Keratinocyte (primary cell): ENCODE measurements at regions not wholly inside any gene's neighbourhood (a gene's known extent, or its start where the extent isn't known, plus 50 kb on each side); places are given as distances from the start of the nearest gene placed in this dataset.

ENCODE experiments used
- DNase-seq: peaks from one replicate; pipeline ENCODE4 v3.0.0-alpha.2; 2011; ENCODE audit warnings: low read depth, missing footprints, low spot score
- FAIRE-seq: peaks from 2 replicates; lab custom pipeline; 2011; peaks lifted over from hg19 to GRCh38; lab: Jason Lieb, UNC
- H2AFZ ChIP-seq: 2 replicates; pipeline ENCODE4 v1.6.0; 2012; ENCODE audit warnings: low read length, control low read depth, inconsistent platforms; ENCODE audit not compliant: control insufficient read depth
- H3K27ac ChIP-seq: 2 replicates; pipeline ENCODE4 v1.5.1; 2011; ENCODE audit warnings: low read length; ENCODE audit not compliant: control insufficient read depth, insufficient read depth
- H3K27me3 ChIP-seq: 3 replicates; pipeline ENCODE4 v1.6.0; 2011; ENCODE audit warnings: low read length; ENCODE audit not compliant: control insufficient read depth, insufficient read depth; ENCODE audit errors: extremely low read depth
- H3K36me3 ChIP-seq, 2 experiments: 2 replicates in 1 of 2; 3 replicates in 1 of 2; pipeline ENCODE4 v1.5.1; 2011; ENCODE audit warnings: low read length in 2 of 2, mild to moderate bottlenecking in 1 of 2; ENCODE audit not compliant: control insufficient read depth in 2 of 2, insufficient read depth in 2 of 2; ENCODE audit errors: extremely low read depth in 1 of 2
- H3K4me1 ChIP-seq: 3 replicates; pipeline ENCODE4 v1.5.1; 2011; ENCODE audit warnings: low read length; ENCODE audit not compliant: control insufficient read depth, insufficient read depth; ENCODE audit errors: extremely low read depth
- H3K4me2 ChIP-seq: 3 replicates; pipeline ENCODE4 v1.6.0; 2011; ENCODE audit warnings: low read depth, low read length; ENCODE audit not compliant: control insufficient read depth, insufficient read depth; ENCODE audit errors: extremely low read depth
- H3K4me3 ChIP-seq, 3 experiments: fragments of 200-600 bp in 1 of 3; sonication (generic) in 1 of 3; 2 replicates in 2 of 3; 3 replicates in 1 of 3; pipeline ENCODE4 v1.5.1; 2011 to 2016; ENCODE audit warnings: low read length in 3 of 3, mild to moderate bottlenecking in 3 of 3, control low read depth in 2 of 3, inconsistent platforms in 1 of 3, low read depth in 1 of 3, mixed read lengths in 1 of 3, mixed run types in 1 of 3, moderate library complexity in 1 of 3; ENCODE audit not compliant: control insufficient read depth in 2 of 3, insufficient read depth in 2 of 3; ENCODE audit errors: extremely low read depth in 1 of 3
- H3K79me2 ChIP-seq: 2 replicates; pipeline ENCODE4 v1.6.0; 2012; ENCODE audit warnings: low read length; ENCODE audit not compliant: control insufficient read depth, insufficient read depth
- H3K9ac ChIP-seq: 3 replicates; pipeline ENCODE4 v1.6.0; 2011; ENCODE audit warnings: low read length; ENCODE audit not compliant: control insufficient read depth, insufficient read depth; ENCODE audit errors: extremely low read depth
- H3K9me1 ChIP-seq: 3 replicates; pipeline ENCODE4 v1.6.0; 2011; ENCODE audit warnings: low read length; ENCODE audit not compliant: control insufficient read depth, insufficient read depth; ENCODE audit errors: extremely low read depth
- H3K9me3 ChIP-seq: 2 replicates; pipeline ENCODE4 v1.5.1; 2012; ENCODE audit warnings: low read depth, low read length; ENCODE audit not compliant: control insufficient read depth
- H4K20me1 ChIP-seq: 3 replicates; pipeline ENCODE4 v1.6.0; 2011; ENCODE audit warnings: low read length; ENCODE audit not compliant: control insufficient read depth, insufficient read depth; ENCODE audit errors: extremely low read depth
- EZH2 ChIP-seq: IDR thresholded peaks from one replicate; pipeline ENCODE4 v1.6.1; 2012; ENCODE audit warnings: inconsistent platforms, mild to moderate bottlenecking, low read length, moderate library complexity
- dilution Hi-C: fragments of 300-500 bp; cut with MboI; formaldehyde crosslinking; loops from one replicate; pipeline ENCODE4 v1.7.0; 2020; ENCODE audit warnings: low sequenced_read_pairs; ENCODE audit not compliant: extremely low pct_ligation_motif_present
- TF ChIP-seq, protein P1 (sequence below), 3 experiments: IDR thresholded peaks in 1 of 3; conservative IDR thresholded peaks in 1 of 3; optimal IDR thresholded peaks in 1 of 3; 2 replicates in 2 of 3; 3 replicates in 1 of 3; pipeline versions ENCODE3 to v1.5.1; 2011; ENCODE audit warnings: low read length in 3 of 3, mild to moderate bottlenecking in 3 of 3, moderate library complexity in 2 of 3, control low read depth in 1 of 3, inconsistent platforms in 1 of 3; ENCODE audit not compliant: insufficient read depth in 2 of 3; ENCODE audit errors: extremely low read depth in 1 of 3

DNA sequence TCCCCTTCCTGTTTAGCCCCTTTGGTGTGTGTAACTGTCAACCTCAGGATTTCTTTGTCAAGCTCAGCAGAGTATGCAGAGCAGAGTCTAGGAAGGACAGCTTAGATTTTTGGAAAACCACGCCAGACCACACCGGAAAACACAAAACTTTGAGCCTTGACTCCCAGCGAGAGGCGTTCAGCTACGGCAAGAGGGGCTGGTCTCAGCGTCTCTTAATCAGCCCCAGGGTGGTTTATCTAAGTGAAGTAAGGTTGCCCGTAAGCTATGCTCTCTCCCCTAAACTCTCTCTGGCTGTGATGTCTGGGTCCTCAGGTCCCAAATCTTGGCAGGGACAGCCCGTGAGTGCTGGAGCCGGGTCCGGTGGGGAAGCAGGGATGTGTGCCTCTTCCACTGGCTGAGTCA, 230.9 kb downstream of the KLF6 start:
- FAIRE-seq: no peak

DNA sequence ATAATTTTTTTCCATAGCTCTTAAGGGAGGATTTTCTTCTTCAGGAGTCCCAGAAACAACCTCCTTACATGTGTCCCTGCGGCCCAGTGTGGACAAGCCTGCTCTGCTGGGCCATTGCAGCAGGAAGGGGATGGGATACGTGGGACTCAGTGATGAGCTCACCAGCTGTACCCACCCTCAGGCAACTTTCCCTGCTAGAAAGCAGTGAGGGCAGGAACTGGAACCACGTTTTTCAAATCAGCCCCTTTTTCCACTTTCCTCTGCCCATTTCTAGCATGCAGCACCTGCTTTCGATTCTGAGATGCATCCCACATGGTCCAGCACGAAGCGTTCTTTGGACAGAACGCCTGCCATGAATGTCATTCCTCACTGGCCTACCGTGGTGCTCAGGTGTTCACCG, 232.7 kb downstream of the KLF6 start:
- TF ChIP-seq, protein P1, sequence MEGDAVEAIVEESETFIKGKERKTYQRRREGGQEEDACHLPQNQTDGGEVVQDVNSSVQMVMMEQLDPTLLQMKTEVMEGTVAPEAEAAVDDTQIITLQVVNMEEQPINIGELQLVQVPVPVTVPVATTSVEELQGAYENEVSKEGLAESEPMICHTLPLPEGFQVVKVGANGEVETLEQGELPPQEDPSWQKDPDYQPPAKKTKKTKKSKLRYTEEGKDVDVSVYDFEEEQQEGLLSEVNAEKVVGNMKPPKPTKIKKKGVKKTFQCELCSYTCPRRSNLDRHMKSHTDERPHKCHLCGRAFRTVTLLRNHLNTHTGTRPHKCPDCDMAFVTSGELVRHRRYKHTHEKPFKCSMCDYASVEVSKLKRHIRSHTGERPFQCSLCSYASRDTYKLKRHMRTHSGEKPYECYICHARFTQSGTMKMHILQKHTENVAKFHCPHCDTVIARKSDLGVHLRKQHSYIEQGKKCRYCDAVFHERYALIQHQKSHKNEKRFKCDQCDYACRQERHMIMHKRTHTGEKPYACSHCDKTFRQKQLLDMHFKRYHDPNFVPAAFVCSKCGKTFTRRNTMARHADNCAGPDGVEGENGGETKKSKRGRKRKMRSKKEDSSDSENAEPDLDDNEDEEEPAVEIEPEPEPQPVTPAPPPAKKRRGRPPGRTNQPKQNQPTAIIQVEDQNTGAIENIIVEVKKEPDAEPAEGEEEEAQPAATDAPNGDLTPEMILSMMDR (optimal IDR thresholded peaks at IDR 0.05 in 1 of 3, IDR thresholded peaks at IDR 0.05 in 1 of 3, conservative IDR thresholded peaks at IDR 0.05 in 1 of 3; ENCODE audit: extremely low read depth in 1 of 3, insufficient read depth in 2 of 3, low read length in 3 of 3): no peak
- no peak for TF ChIP-seq EZH2
- DNase-seq (no peak), FAIRE-seq (no peak)
- Histone ChIP-seq H3K4me3 (no peak overlapping the region), H3K36me3 (no peaks in the 10 kb centered on the region), H3K27ac (no peak overlapping the region), H3K27me3 (no peaks in the 10 kb centered on the region), H3K4me1 (no peaks in the 10 kb centered on the region), H3K9ac (no peak overlapping the region), H3K4me2 (no peak overlapping the region), H4K20me1 (no peaks in the 10 kb centered on the region), H3K9me3 (no peaks in the 10 kb centered on the region), H2AFZ (no peak overlapping the region), H3K79me2 (no peaks in the 10 kb centered on the region), H3K9me1 (no peaks in the 10 kb centered on the region)
- dilution Hi-C loops: no loop called here

More for the DNA sequence above, 230.9 kb downstream of the KLF6 start:
- Histone ChIP-seq H3K9me1 (no peaks in the 10 kb centered on the region), H3K79me2 (no peaks in the 10 kb centered on the region), H4K20me1 (no peaks in the 10 kb centered on the region), H3K36me3 (no peaks in the 10 kb centered on the region), H3K4me2 (no peak overlapping the region), H3K4me1 (no peaks in the 10 kb centered on the region), H3K9ac (no peak overlapping the region), H2AFZ (no peak overlapping the region), H3K27me3 (no peaks in the 10 kb centered on the region), H3K9me3 (no peaks in the 10 kb centered on the region), H3K4me3 (no peak overlapping the region), H3K27ac (no peak overlapping the region)
- no peak for DNase-seq
- dilution Hi-C loops: no loop called here
- TF ChIP-seq EZH2: no peak
- TF ChIP-seq, protein P1 (optimal IDR thresholded peaks at IDR 0.05 in 1 of 3, IDR thresholded peaks at IDR 0.05 in 1 of 3, conservative IDR thresholded peaks at IDR 0.05 in 1 of 3; ENCODE audit: extremely low read depth in 1 of 3, insufficient read depth in 2 of 3, low read length in 3 of 3): no peak
